IMR-90 (cell line): ENCODE measurements at regions not wholly inside any gene's neighbourhood (a gene's known extent, or its start where the extent isn't known, plus 50 kb on each side); places are given as distances from the start of the nearest gene placed in this dataset.

Source experiments
- ATAC-seq: fragments of 200-7000 bp; cut with Tn5 transposase; 2 replicates; pipeline ENCODE4 v1.9.1; 2020; ENCODE audit warnings: low read depth, mild to moderate bottlenecking, moderate library complexity
- BruUV-seq: library from RNA; stranded (reverse); fragments of 400-500 nt; replicated peaks from 2 replicates; lab custom pipeline; 2021; lab: Mats Ljungman, UMichigan
- CTCF ChIA-PET: fragments of 300-600 bp; formaldehyde crosslinking; extraction: SDS; loops from one replicate; lab custom pipeline; 2021; ENCODE audit warnings: antibody characterized with exemption; lab: Yijun Ruan, JAX
- POLR2A ChIA-PET: fragments of 300-600 bp; sonication (Branson Sonifier 250); formaldehyde crosslinking; loops from one replicate; lab custom pipeline; 2022; ENCODE audit warnings: antibody characterized with exemption; ENCODE audit not compliant: unreplicated experiment; lab: Charles Lee
- DNase-seq: peaks from one replicate; pipeline ENCODE4 v3.0.0; 2013
- H2AFZ ChIP-seq: replicated peaks from 2 replicates; pipeline ENCODE3; 2013; ENCODE audit warnings: low read length, mild to moderate bottlenecking; ENCODE audit not compliant: poor library complexity
- H2AK5ac ChIP-seq: 2 replicates; pipeline ENCODE4 v1.6.1; 2013; ENCODE audit warnings: low read depth, low read length, inconsistent platforms
- H2AK9ac ChIP-seq: replicated peaks from 2 replicates; pipeline ENCODE3; 2013; ENCODE audit warnings: mild to moderate bottlenecking, low read depth, low read length, moderate library complexity; ENCODE audit not compliant: poor library complexity
- H2BK120ac ChIP-seq: 2 replicates; pipeline ENCODE4 v1.6.1; 2013; ENCODE audit warnings: low read depth, low read length, inconsistent platforms
- H2BK15ac ChIP-seq: 3 replicates; pipeline ENCODE4 v1.6.1; 2013; ENCODE audit warnings: low read depth, low read length, inconsistent platforms
- H2BK20ac ChIP-seq: 2 replicates; pipeline ENCODE4 v1.6.1; 2013; ENCODE audit warnings: low read depth, mild to moderate bottlenecking, inconsistent platforms, low read length, moderate library complexity
- H2BK5ac ChIP-seq: 2 replicates; pipeline ENCODE4 v1.6.1; 2013; ENCODE audit warnings: mild to moderate bottlenecking, low read depth, low read length, inconsistent platforms; ENCODE audit not compliant: poor library complexity, severe bottlenecking
- H3K14ac ChIP-seq: replicated peaks from 2 replicates; pipeline ENCODE4 v1.6.1; 2013; ENCODE audit warnings: low read depth, low read length, inconsistent platforms
- H3K18ac ChIP-seq: 2 replicates; pipeline ENCODE4 v1.6.1; 2013; ENCODE audit warnings: low read depth, low read length, control low read depth
- H3K23ac ChIP-seq: 2 replicates; pipeline ENCODE4 v1.6.1; 2013; ENCODE audit warnings: low read depth, low read length, inconsistent platforms
- H3K27ac ChIP-seq: 2 replicates; pipeline ENCODE4 v1.5.1; 2013; ENCODE audit warnings: mild to moderate bottlenecking, control low read depth, low read length; ENCODE audit not compliant: insufficient read depth
- H3K27me3 ChIP-seq: 2 replicates; pipeline ENCODE4 v1.6.1; 2013; ENCODE audit warnings: low read length; ENCODE audit not compliant: control insufficient read depth, insufficient read depth
- H3K36me3 ChIP-seq: 2 replicates; pipeline ENCODE4 v1.6.1; 2013; ENCODE audit warnings: low read length, mixed read lengths; ENCODE audit not compliant: control insufficient read depth, insufficient read depth
- H3K4ac ChIP-seq: 2 replicates; pipeline ENCODE4 v1.6.1; 2013; ENCODE audit warnings: low read depth, low read length, inconsistent platforms
- H3K4me1 ChIP-seq: 2 replicates; pipeline ENCODE4 v1.6.1; 2013; ENCODE audit warnings: low read length, mixed read lengths; ENCODE audit not compliant: control insufficient read depth, insufficient read depth
- H3K4me2 ChIP-seq: 2 replicates; pipeline ENCODE4 v1.6.1; 2013; ENCODE audit warnings: low read depth, mild to moderate bottlenecking, control low read depth, low read length, moderate library complexity
- H3K4me3 ChIP-seq: 2 replicates; pipeline ENCODE4 v1.5.1; 2013; ENCODE audit warnings: low read depth, mild to moderate bottlenecking, control low read depth, low read length, moderate library complexity; ENCODE audit not compliant: insufficient read depth
- H3K56ac ChIP-seq: 2 replicates; pipeline ENCODE4 v1.6.1; 2013; ENCODE audit warnings: low read length, inconsistent platforms; ENCODE audit not compliant: insufficient read depth; ENCODE audit errors: extremely low read depth
- H3K79me1 ChIP-seq, 2 experiments: 2 replicates each; pipeline ENCODE4 v1.6.1; 2013; ENCODE audit warnings: low read length in 2 of 2, inconsistent platforms in 1 of 2, low read depth in 1 of 2
- H3K9ac ChIP-seq: 2 replicates; pipeline ENCODE4 v1.6.1; 2013; ENCODE audit warnings: low read depth, low read length, control low read depth
- H3K9me1 ChIP-seq: 2 replicates; pipeline ENCODE4 v1.6.1; 2013; ENCODE audit warnings: low read length, inconsistent platforms; ENCODE audit not compliant: insufficient read depth
- H3K9me3 ChIP-seq: 2 replicates; pipeline ENCODE4 v1.6.1; 2013; ENCODE audit warnings: low read length; ENCODE audit not compliant: control insufficient read depth, insufficient read depth
- H4K20me1 ChIP-seq: 2 replicates; pipeline ENCODE4 v1.6.1; 2013; ENCODE audit warnings: low read length, inconsistent platforms; ENCODE audit not compliant: insufficient read depth
- H4K5ac ChIP-seq: 2 replicates; pipeline ENCODE4 v1.6.1; 2013; ENCODE audit warnings: mild to moderate bottlenecking, low read depth, low read length, control low read depth
- H4K8ac ChIP-seq, 2 experiments: 2 replicates each; pipeline ENCODE4 v1.6.1; 2013; ENCODE audit warnings: low read depth in 2 of 2, low read length in 2 of 2, control low read depth in 1 of 2, inconsistent platforms in 1 of 2
- H4K91ac ChIP-seq: 2 replicates; pipeline ENCODE4 v1.6.1; 2013; ENCODE audit warnings: low read depth, low read length, inconsistent platforms; ENCODE audit not compliant: insufficient read depth
- BHLHE40 ChIP-seq: fragments of 150-350 bp; IDR thresholded peaks from 2 replicates; pipeline ENCODE4 v1.6.1; 2016; ENCODE audit warnings: mild to moderate bottlenecking, low read depth, low read length
- CHD1 ChIP-seq: IDR thresholded peaks from 2 replicates; pipeline ENCODE4 v1.6.1; 2012; ENCODE audit warnings: low read depth, low read length, improper control_type of control experiment
- CTCF ChIP-seq: conservative IDR thresholded peaks from 2 replicates; pipeline ENCODE4 v1.5.1; 2012; ENCODE audit warnings: mild to moderate bottlenecking, low read depth, low read length, improper control_type of control experiment
- FOS ChIP-seq: fragments of 150-350 bp; IDR thresholded peaks from 2 replicates; pipeline ENCODE4 v1.6.1; 2016; ENCODE audit warnings: low read depth, low read length
- MAFK ChIP-seq: IDR thresholded peaks from 2 replicates; pipeline ENCODE4 v1.6.1; 2012; ENCODE audit warnings: low read depth, low read length, improper control_type of control experiment
- MAZ ChIP-seq: IDR thresholded peaks from 2 replicates; pipeline ENCODE4 v1.6.1; 2012; ENCODE audit warnings: low read depth, mild to moderate bottlenecking, low read length, improper control_type of control experiment, moderate library complexity, borderline replicate concordance
- NFE2L2 ChIP-seq: fragments of 150-350 bp; IDR thresholded peaks from 2 replicates; pipeline ENCODE4 v1.6.1; 2016; ENCODE audit warnings: low read depth, mild to moderate bottlenecking, low read length
- RAD21 ChIP-seq: IDR thresholded peaks from 2 replicates; pipeline ENCODE4 v1.6.1; 2012; ENCODE audit warnings: low read length, improper control_type of control experiment
- USF2 ChIP-seq: fragments of 150-350 bp; IDR thresholded peaks from 2 replicates; pipeline ENCODE4 v1.6.1; 2017; ENCODE audit warnings: mild to moderate bottlenecking, antibody characterized with exemption, low read length, low read depth
- WGBS, 2 experiments: methylation state at CpG; one replicate each; pipeline versions ENCODE4 v1.1.5 to v1.1.7; 2013; ENCODE audit warnings: missing lambda C conversion rate in 2 of 2; ENCODE audit not compliant: insufficient read length in 1 of 2; ENCODE audit errors: extremely low coverage in 2 of 2; 5-methylcytosine and 5-hydroxymethylcytosine counted together
- dilution Hi-C: fragments of 300-500 bp; cut with HindIII; formaldehyde crosslinking; loops from one replicate; pipeline ENCODE4 v1.14.3; 2018; ENCODE audit warnings: low sequenced_read_pairs; ENCODE audit not compliant: unreplicated experiment
- in situ Hi-C: fragments of 300-500 bp; cut with MboI; formaldehyde crosslinking; loops from 3 replicates; pipeline ENCODE4 v1.14.3; 2019; ENCODE audit warnings: low sequenced_read_pairs, inconsistent platforms, mixed read lengths
- intact Hi-C: fragments of 100-400 bp; cut with micrococcal nuclease; formaldehyde crosslinking; loops from 2 replicates; pipeline ENCODE4 v1.10.0; 2022

GRCh38 chr9:99590840-99591239 is 230.8 kb upstream of the NR4A3 start:
- ChIA-PET POLR2A (no interaction called here), CTCF (no interaction called here)
- in situ Hi-C loops, result no loop called here

More at GRCh38 chr9:99590840-99591239, 230.8 kb upstream of the NR4A3 start:
- Histone ChIP-seq H4K5ac (no peak overlapping the region), H2AK9ac (no peak overlapping the region), H3K18ac (no peak overlapping the region), H3K4me1 (no peaks in the 10 kb centered on the region), H3K4me3 (no peak overlapping the region), H3K27me3 (peaks cover 7% of the 10 kb centered on the region), H2AK5ac (no peak overlapping the region), H4K91ac (no peak overlapping the region), H3K9me3 (no peaks in the 10 kb centered on the region), H2BK5ac (no peak overlapping the region), H4K8ac (no peak overlapping the region), H2AFZ (no peak overlapping the region), H3K9me1 (no peaks in the 10 kb centered on the region), H3K4me2 (no peak overlapping the region), H3K56ac (no peak overlapping the region), H3K36me3 (no peaks in the 10 kb centered on the region), H2BK15ac (no peak overlapping the region), H3K4ac (no peak overlapping the region), H3K14ac (no peak overlapping the region), H3K27ac (no peak overlapping the region), H3K9ac (no peak overlapping the region), H3K23ac (no peak overlapping the region), H4K20me1 (no peaks in the 10 kb centered on the region), H3K79me1 (no peaks in the 10 kb centered on the region), H2BK20ac (no peak overlapping the region), H2BK120ac (no peak overlapping the region)
- dilution Hi-C loops (no loop called here), intact Hi-C loops (no loop called here)
- WGBS, 2 experiments, result no CpG with 5 or more reads among the region's 1 CpG
- no TSS peak for BruUV-seq
- ATAC-seq (no peak), DNase-seq (no peak)
- TF ChIP-seq BHLHE40 (no peak), FOS (no peak), NFE2L2 (no peak), MAFK (no peak), RAD21 (no peak), USF2 (no peak), CHD1 (no peak), MAZ (no peak), CTCF (no peak)
